GM18520 (cell line): ENCODE measurements at regions not wholly inside any gene's neighbourhood (a gene's known extent, or its start where the extent isn't known, plus 50 kb on each side); places are given as distances from the start of the nearest gene placed in this dataset.

Experiments
- ATAC-seq: cut with Tn5 transposase; IDR thresholded peaks from one replicate; pipeline ENCODE4 v1.9.1; 2021; ENCODE audit not compliant: unreplicated experiment

DNA sequence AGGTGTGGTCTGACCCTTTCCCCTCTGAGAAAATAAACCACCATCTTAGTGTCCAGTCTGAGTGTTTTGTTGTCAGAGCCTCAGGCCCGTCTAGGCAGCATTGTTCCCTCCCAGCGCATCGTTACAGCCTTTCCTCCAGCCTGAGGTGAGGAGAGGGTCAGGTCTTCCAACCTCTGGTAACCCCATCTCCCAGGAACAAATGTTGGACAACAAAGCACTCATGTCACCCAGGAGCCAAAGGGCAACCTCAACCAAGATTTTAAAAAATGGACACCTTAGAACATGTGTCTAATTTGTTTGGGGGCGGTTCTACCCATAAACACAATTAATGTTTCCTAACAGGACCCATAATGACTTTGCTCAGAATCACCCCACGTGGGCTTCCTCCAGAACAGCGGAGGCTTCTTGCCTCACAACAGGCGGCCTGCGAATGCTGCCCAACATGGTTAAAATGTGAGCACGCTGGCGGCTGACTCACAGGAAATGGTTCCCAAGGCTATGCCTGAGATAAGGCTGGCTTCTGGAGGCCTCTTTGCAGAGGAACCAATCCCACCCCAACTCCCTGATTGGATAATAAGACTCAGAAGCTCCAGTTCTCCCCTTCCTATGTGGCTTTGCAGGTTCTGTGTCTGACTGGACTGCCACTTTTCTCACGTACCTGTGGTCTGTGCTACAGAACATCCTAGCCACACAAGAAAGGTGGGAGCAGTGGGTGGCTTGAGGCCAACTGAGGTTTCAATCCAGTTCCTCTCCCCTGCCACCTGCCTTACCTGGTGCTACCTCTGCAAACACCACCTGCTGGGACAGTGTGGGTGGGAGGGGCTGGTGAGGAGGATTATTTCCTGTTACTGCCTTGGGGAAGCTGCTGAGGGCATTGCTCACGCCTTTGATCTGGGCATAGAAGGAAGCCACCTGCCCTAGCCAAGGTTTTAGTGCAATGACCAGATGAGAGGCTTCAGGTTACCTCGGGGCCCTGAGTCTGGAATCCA, 108.8 kb downstream of the B3GNT2 start:
- no peak for ATAC-seq

DNA sequence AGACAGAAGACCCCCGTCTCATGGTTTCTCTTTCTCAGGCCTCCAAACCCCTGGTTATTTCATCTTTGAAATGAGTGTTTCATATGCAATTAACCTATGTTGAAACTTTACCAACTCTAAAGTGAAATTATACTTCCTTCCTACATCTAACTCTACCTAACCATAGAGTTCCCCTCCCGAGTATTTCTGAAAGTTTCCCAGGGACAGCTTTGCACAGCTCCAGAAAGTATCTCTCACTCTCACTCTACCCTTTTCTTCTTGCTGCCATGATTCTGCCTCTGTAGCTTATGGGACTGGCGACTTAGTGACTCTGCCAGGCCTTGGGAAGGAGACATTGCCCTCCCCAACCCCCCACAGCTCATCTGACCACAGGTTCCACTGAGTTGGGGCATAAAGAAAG, 107.9 kb downstream of the B3GNT2 start:
- no peak for ATAC-seq

DNA sequence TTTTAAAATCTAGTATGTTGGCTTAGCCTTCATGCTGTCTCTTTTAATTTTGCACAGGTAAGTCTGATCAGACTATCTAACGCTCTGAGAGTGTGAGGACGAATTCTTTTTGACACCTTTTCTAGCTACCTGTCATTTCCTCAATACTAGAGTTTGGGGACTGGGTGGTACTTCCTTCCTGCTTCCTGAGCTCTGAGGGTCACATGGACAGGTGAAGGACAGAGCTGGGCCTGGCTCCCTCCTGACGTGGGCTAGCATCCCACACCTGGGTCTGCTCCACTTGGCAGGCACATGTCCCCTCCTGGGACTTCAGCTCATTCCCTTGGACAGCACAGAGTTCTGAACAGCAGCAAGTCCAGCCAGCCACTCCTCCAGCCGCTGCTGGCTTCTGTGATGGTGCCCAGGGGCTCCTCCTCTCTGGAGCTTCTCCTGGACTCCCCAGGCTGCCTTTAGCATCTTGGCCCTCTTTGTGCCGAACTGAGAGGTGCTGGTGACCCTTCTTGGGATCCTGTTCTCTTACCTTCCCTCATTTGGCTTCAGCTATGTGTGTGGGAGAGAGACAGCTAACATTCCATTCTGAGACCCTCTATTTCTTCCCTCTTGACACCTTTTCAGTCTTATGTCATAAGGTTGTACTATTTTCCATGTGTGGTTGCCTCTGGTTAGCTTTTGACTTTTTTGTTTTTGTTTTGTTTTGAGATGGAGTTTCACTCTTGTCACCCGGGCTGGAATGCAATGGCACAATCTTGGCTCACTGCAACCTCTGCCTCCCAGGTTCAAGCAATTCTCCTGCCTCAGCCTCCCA, 106.9 kb downstream of the B3GNT2 start:
- ATAC-seq = no peak

- no peak for ATAC-seq
These were observed 105.0 kb downstream of the B3GNT2 start for GRCh38 chr2:62300925-62301324.

- ATAC-seq = no peak
These were observed 101.7 kb downstream of the B3GNT2 start for GRCh38 chr2:62297624-62298010.

DNA sequence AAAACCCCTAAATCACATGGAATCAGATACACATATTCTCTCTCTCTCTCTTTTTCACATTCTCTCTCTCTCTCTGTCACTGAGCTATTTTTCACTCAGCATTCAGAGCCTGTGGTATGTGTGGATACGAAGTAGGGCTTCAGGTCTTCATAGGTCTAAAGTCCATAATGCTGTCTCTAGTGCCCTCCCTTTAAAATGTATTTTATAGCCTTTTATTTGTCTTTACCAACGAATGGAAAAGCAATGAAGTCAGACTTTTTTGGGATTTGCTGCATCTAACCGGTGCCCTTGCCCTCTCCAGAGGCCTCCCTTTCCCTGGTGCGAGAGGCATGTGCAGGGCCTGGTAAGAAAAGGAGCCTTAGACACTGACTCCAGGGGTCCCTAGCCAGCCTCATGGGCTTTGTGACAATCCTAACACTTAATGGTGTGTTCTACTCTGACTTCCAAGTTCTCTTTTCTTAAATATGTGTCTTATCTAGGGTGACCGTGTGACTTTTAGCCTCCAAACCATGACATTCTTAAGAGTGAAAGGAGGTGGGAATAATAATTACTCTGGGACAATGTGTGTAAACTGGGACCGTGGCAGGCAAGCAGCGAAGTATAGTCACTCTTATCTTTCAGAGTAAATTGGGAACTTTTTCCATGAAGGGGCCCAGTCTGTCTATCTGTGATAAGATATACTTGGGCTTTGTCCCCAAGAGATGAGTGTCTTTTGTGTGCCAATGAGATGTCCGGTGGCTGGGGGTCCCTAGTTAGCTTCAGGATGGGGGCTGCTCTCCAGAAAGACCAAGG, 101.1 kb downstream of the B3GNT2 start:
- ATAC-seq = no peak

GRCh38 chr2:62296034-62296831, 100.3 kb downstream of the B3GNT2 start:
- ATAC-seq = no peak

- no peak for ATAC-seq
These were observed 97.8 kb downstream of the B3GNT2 start for GRCh38 chr2:62293490-62294271.

DNA sequence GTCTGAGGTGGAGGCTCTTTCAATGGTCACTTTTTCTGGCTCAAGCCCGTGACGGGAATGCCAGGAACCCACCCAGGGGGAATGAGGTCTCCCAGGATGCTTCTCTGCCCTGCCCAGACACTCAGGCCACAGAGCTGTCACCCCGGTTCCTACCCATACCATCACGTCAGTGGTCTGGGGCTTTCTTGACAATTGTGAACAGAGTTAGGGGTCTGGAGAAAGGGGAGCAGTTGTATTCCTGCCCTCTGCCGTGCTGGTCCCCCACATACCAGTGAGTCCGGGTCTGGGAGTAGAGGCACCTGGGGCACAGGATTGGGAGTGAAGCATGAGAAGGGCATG, 97.2 kb downstream of the B3GNT2 start:
- ATAC-seq = no peak

GRCh38 chr2:62292190-62292589, 96.3 kb downstream of the B3GNT2 start:
- no peak for ATAC-seq

DNA sequence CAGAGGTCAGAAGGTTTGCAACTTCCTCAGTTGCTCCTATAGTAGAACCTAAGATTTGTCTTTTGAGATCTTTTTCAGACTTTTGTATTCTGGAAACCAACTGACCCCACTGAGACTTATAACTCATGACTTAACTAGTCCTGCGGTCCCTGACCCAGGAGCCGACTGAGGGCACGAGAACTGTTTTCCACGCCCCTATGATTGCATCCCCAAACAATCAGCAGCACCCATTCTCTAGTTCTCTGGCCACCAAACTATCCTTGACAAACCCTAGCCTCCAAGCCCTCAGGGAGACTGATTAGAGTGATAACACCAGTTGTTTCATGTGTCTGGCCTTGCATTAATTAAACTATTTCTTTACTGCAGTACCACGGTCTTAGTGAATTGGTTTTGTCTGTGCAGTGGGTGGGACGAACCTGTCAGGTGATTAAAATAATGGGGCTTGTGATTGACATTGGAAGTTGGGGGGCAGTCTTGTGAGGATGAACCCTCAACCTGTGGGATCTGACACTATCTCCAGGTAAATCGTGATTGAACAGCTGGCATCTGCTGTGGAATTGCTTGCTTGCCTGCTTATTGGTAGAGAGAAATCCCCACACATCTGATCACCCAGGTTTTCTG, 95.7 kb downstream of the B3GNT2 start:
- ATAC-seq = no peak

DNA sequence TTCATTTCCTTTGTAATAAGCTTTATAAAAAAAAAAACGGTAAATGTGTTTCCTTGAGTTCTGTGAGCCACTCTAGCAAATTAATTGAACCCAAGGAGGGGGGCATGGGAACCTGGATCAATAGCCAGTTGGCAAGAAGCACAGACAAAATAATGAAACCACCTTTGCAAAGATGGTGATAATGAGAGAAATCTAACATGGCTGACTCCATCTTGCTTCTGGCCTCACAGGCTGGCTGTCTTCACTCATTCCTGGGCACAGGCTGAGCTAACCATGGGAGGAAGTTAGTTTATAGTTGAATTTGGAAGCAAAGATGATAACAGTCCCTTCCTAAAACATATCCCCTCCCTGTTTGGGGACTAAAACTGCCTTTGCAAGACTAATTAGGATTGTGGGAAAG, 95.1 kb downstream of the B3GNT2 start:
- ATAC-seq = no peak

GRCh38 chr2:62287899-62288880, 92.3 kb downstream of the B3GNT2 start:
- ATAC-seq = peak; percentile 82

DNA sequence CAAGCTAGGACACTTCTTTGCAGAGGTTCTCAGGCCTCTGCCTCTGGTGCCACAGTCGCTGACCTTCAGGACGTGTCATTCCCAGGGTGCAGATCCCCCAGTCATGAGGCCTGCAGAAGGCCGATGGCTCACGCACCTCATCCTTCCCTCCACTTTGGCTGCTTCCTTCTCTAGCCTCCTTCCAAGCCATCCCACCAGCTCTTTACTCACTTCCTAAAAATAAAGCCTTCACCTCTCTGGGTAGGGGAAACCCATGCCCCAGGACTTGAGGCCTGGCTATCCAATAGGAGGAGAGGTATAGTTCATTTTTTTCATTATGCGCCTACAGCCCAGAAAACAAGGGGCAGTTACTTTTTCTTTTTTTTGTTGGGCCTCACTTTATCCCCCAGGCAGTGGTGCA, 91.4 kb downstream of the B3GNT2 start:
- ATAC-seq = no peak

DNA sequence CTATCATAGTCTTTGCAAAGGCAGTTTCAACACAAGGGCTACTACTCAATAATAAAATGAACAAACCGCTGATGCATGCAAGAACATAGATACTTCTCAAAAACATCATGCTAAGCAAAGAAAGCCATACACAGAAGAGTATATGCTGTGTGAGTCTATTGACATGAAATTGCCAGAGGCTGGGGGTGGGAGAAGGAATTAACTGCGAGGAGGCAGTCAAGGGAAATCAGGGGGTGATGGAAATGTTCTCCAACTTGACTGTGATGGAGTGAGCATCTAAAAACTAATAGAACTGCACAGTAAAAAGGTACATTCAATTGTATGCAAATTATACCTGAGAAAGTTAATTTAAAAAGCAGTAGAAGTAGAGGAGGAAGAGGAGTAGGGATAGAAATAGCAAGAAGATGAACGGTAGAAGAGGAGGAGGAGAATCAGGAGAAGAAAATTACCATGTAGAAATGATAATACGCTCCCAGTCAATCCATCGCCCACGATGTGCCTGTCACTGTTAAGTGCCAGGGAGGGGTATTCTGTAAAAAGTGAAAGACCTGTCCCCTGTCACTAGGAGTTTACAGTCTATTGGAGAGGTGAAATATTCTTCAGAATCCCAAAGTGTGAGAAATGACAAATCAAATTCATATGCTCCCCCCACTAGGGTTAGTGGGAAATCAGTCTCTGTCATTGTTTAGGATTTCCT, 90.3 kb downstream of the B3GNT2 start:
- no peak for ATAC-seq

GRCh38 chr2:62284980-62285379, 89.1 kb downstream of the B3GNT2 start:
- ATAC-seq = no peak

DNA sequence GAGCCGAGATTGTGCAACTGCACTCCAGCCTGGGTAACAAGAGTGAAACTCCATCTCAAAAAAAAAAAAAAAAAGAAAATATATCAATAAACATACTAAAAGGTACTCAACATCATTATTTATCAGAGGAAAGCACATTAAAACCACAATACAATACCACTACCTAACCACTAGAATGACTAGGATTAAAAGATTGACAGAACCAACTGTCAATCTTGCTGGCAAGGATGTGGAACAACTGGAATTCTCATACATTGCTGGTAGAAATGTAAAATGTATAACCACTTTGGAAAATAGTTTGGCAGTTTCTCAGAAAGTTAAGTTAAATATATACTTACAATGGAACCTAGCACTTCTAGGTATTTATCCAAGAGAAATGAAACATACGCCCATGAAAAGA, 88.6 kb downstream of the B3GNT2 start:
- no peak for ATAC-seq

GRCh38 chr2:62283147-62283546, 87.2 kb downstream of the B3GNT2 start:
- no peak for ATAC-seq
